KMS-11 (cell line): ENCODE measurements at regions not wholly inside any gene's neighbourhood (a gene's known extent, or its start where the extent isn't known, plus 50 kb on each side); places are given as distances from the start of the nearest gene placed in this dataset.

Experiments
- H2AFZ ChIP-seq: fragments of 200-600 bp; sonication (generic); 2 replicates; pipeline ENCODE4 v1.6.1; 2016; ENCODE audit warnings: antibody characterized with exemption, mixed run types, low read depth
- H3K27ac ChIP-seq: fragments of 200-600 bp; sonication (generic); 2 replicates; pipeline ENCODE4 v1.6.1; 2016; ENCODE audit warnings: mild to moderate bottlenecking, mixed run types
- H3K27me3 ChIP-seq: fragments of 200-600 bp; sonication (generic); 2 replicates; pipeline ENCODE4 v1.6.1; 2017; ENCODE audit warnings: mild to moderate bottlenecking, low read depth, mixed run types, moderate library complexity; ENCODE audit not compliant: insufficient read depth
- H3K36me3 ChIP-seq: fragments of 200-600 bp; sonication (generic); 2 replicates; pipeline ENCODE4 v1.6.1; 2017; ENCODE audit warnings: mild to moderate bottlenecking, mixed run types; ENCODE audit not compliant: insufficient read depth
- H3K4me1 ChIP-seq: fragments of 200-600 bp; sonication (generic); 2 replicates; pipeline ENCODE4 v1.6.1; 2016; ENCODE audit warnings: mild to moderate bottlenecking, low read depth, mixed run types; ENCODE audit not compliant: poor library complexity, severe bottlenecking
- H3K4me2 ChIP-seq: fragments of 200-600 bp; sonication (generic); 2 replicates; pipeline ENCODE4 v1.7.0; 2016; ENCODE audit warnings: mild to moderate bottlenecking, mixed run types
- H3K4me3 ChIP-seq: fragments of 200-600 bp; sonication (generic); IDR thresholded peaks from 2 replicates; pipeline ENCODE4 v1.6.1; 2017; ENCODE audit warnings: low read depth, low read length, mixed read lengths; ENCODE audit not compliant: insufficient read depth
- H3K79me2 ChIP-seq: fragments of 200-600 bp; sonication (generic); 2 replicates; pipeline ENCODE4 v1.6.1; 2016; ENCODE audit warnings: low read depth, mixed run types; ENCODE audit not compliant: insufficient read depth
- H3K9ac ChIP-seq: fragments of 200-600 bp; sonication (generic); 2 replicates; pipeline ENCODE4 v1.6.1; 2016; ENCODE audit warnings: mild to moderate bottlenecking, mixed run types
- H4K20me1 ChIP-seq: fragments of 200-600 bp; sonication (generic); 2 replicates; pipeline ENCODE4 v1.6.1; 2016; ENCODE audit warnings: mild to moderate bottlenecking, mixed run types; ENCODE audit not compliant: insufficient read depth
- CTCF ChIP-seq: fragments of 200-600 bp; sonication (generic); conservative IDR thresholded peaks from 2 replicates; pipeline ENCODE4 v1.6.1; 2017; ENCODE audit warnings: low read depth, mild to moderate bottlenecking, antibody characterized with exemption, low read length, moderate library complexity, mixed read lengths

- Histone ChIP-seq H2AFZ (no peak overlapping the region), H4K20me1 (no peaks in the 10 kb centered on the region), H3K4me1 (peaks cover 19% of the 10 kb centered on the region), H3K9ac (no peak overlapping the region), H3K4me2 (no peak overlapping the region), H3K79me2 (no peaks in the 10 kb centered on the region), H3K36me3 (no peaks in the 10 kb centered on the region), H3K27ac (no peak overlapping the region), H3K27me3 (no peaks in the 10 kb centered on the region), H3K4me3 (no peak overlapping the region)
- no peak for TF ChIP-seq CTCF
These were observed 108.2 kb upstream of the SPATA31D4 start for GRCh38 chr9:81819859-81820546.

- H3K4me2 ChIP-seq = no peak overlapping the region
- no peak overlapping the region for H2AFZ ChIP-seq
- H3K4me3 ChIP-seq = no peak overlapping the region
- H3K27me3 ChIP-seq = no peaks in the 10 kb centered on the region; the same call in 1 of the 2 replicates
- H3K9ac ChIP-seq = no peak overlapping the region
- no peak for TF ChIP-seq CTCF
- H3K36me3 ChIP-seq = no peaks in the 10 kb centered on the region
- H3K4me1 ChIP-seq = peaks cover 17% of the 10 kb centered on the region
- no peak overlapping the region for H3K27ac ChIP-seq
- H3K79me2 ChIP-seq = no peaks in the 10 kb centered on the region
- no peaks in the 10 kb centered on the region for H4K20me1 ChIP-seq
These were observed 105.8 kb upstream of the SPATA31D4 start for GRCh38 chr9:81822301-81822865.

- Histone ChIP-seq H3K79me2 (no peaks in the 10 kb centered on the region), H3K27me3 (no peaks in the 10 kb centered on the region; the same call in 1 of the 2 replicates), H3K4me3 (no peak overlapping the region), H2AFZ (no peak overlapping the region), H3K4me2 (no peak overlapping the region), H3K36me3 (no peaks in the 10 kb centered on the region), H3K27ac (no peak overlapping the region), H3K4me1 (peaks cover 22% of the 10 kb centered on the region), H3K9ac (no peak overlapping the region), H4K20me1 (no peaks in the 10 kb centered on the region)
- no peak for TF ChIP-seq CTCF
These were observed 105.3 kb upstream of the SPATA31D4 start for GRCh38 chr9:81822967-81823366.

- H3K79me2 ChIP-seq = no peaks in the 10 kb centered on the region
- H3K27ac ChIP-seq = no peak overlapping the region
- peaks cover 2% of the 10 kb centered on the region; the same call in 1 of the 2 replicates for H3K27me3 ChIP-seq
- H3K9ac ChIP-seq = no peak overlapping the region
- H2AFZ ChIP-seq = no peak overlapping the region
- H3K4me3 ChIP-seq = no peak overlapping the region
- H4K20me1 ChIP-seq = no peaks in the 10 kb centered on the region
- peaks cover 32% of the 10 kb centered on the region for H3K4me1 ChIP-seq
- TF ChIP-seq CTCF = no peak
- no peaks in the 10 kb centered on the region for H3K36me3 ChIP-seq
- H3K4me2 ChIP-seq = no peak overlapping the region
These were observed 104.3 kb upstream of the SPATA31D4 start for GRCh38 chr9:81823672-81824554.
